HL-60 (cell line): ENCODE measurements at regions not wholly inside any gene's neighbourhood (a gene's known extent, or its start where the extent isn't known, plus 50 kb on each side); places are given as distances from the start of the nearest gene placed in this dataset.

ENCODE experiments used
- DNase-seq, 2 experiments: peaks; one replicate each; pipeline ENCODE4 v3.0.0-alpha.2; 2010 to 2020; ENCODE audit warnings: low read depth in 1 of 2, low spot score in 1 of 2
- H3K27ac ChIP-seq: fragments of 250-450 bp; sonication (Bioruptor Pico); replicated peaks from 2 replicates; pipeline ENCODE4 v1.5.1; 2020; ENCODE audit warnings: mild to moderate bottlenecking, moderate library complexity
- H3K27me3 ChIP-seq: fragments of 250-450 bp; sonication (Bioruptor Pico); 2 replicates; pipeline ENCODE4 v1.5.1; 2021; ENCODE audit warnings: mild to moderate bottlenecking, moderate library complexity; ENCODE audit not compliant: insufficient read depth, poor library complexity, severe bottlenecking
- H3K4me3 ChIP-seq: replicated peaks from 2 replicates; pipeline ENCODE4 v1.5.1; 2011; ENCODE audit warnings: mild to moderate bottlenecking, control low read depth, low read length; ENCODE audit not compliant: insufficient read depth
- GABPA ChIP-seq: IDR thresholded peaks from 2 replicates; pipeline ENCODE4 v1.6.1; 2012; ENCODE audit warnings: low read depth
- POLR2AphosphoS5 ChIP-seq: IDR thresholded peaks from 2 replicates; pipeline ENCODE4 v1.6.1; 2012; ENCODE audit warnings: low read depth
- SPI1 ChIP-seq: IDR thresholded peaks from 2 replicates; pipeline ENCODE4 v1.6.1; 2012; ENCODE audit warnings: low read depth, mild to moderate bottlenecking, borderline replicate concordance
- TF ChIP-seq, protein P1 (sequence below): IDR thresholded peaks from one replicate; pipeline ENCODE4 v1.5.1; 2011; ENCODE audit warnings: low read length, control low read depth, inconsistent platforms; ENCODE audit not compliant: insufficient read depth
- TF ChIP-seq, protein P2 (sequence below): IDR thresholded peaks from 2 replicates; pipeline ENCODE4 v1.6.1; 2012; ENCODE audit warnings: low read depth; ENCODE audit not compliant: insufficient replicate concordance

DNA sequence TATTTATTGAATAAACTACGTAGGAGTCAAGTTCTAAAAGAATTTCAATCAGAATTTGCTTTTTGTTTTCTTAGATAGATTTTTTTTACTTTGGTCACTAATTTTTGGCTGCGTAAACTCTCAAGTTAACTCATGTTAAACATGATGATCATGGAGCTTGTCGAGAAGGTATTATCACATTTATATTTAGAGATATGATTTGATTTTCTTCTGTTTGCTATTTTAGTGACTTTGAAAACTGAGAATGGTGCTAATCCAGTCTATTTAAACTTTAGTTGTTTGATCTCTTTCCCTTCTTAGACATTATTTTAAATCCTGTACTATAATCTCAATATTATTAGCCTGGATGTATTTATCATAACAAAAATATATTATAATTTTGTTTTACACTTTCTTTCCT is 179.4 kb upstream of the SEMA3C start:
- H3K27ac ChIP-seq = no peak overlapping the region
- no peaks in the 10 kb centered on the region for H3K27me3 ChIP-seq
- no peak overlapping the region for H3K4me3 ChIP-seq
- TF ChIP-seq, protein P1, sequence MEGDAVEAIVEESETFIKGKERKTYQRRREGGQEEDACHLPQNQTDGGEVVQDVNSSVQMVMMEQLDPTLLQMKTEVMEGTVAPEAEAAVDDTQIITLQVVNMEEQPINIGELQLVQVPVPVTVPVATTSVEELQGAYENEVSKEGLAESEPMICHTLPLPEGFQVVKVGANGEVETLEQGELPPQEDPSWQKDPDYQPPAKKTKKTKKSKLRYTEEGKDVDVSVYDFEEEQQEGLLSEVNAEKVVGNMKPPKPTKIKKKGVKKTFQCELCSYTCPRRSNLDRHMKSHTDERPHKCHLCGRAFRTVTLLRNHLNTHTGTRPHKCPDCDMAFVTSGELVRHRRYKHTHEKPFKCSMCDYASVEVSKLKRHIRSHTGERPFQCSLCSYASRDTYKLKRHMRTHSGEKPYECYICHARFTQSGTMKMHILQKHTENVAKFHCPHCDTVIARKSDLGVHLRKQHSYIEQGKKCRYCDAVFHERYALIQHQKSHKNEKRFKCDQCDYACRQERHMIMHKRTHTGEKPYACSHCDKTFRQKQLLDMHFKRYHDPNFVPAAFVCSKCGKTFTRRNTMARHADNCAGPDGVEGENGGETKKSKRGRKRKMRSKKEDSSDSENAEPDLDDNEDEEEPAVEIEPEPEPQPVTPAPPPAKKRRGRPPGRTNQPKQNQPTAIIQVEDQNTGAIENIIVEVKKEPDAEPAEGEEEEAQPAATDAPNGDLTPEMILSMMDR = no peak
- TF ChIP-seq GABPA = no peak
- TF ChIP-seq, protein P2, sequence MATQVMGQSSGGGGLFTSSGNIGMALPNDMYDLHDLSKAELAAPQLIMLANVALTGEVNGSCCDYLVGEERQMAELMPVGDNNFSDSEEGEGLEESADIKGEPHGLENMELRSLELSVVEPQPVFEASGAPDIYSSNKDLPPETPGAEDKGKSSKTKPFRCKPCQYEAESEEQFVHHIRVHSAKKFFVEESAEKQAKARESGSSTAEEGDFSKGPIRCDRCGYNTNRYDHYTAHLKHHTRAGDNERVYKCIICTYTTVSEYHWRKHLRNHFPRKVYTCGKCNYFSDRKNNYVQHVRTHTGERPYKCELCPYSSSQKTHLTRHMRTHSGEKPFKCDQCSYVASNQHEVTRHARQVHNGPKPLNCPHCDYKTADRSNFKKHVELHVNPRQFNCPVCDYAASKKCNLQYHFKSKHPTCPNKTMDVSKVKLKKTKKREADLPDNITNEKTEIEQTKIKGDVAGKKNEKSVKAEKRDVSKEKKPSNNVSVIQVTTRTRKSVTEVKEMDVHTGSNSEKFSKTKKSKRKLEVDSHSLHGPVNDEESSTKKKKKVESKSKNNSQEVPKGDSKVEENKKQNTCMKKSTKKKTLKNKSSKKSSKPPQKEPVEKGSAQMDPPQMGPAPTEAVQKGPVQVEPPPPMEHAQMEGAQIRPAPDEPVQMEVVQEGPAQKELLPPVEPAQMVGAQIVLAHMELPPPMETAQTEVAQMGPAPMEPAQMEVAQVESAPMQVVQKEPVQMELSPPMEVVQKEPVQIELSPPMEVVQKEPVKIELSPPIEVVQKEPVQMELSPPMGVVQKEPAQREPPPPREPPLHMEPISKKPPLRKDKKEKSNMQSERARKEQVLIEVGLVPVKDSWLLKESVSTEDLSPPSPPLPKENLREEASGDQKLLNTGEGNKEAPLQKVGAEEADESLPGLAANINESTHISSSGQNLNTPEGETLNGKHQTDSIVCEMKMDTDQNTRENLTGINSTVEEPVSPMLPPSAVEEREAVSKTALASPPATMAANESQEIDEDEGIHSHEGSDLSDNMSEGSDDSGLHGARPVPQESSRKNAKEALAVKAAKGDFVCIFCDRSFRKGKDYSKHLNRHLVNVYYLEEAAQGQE = no peak
- TF ChIP-seq SPI1 = no peak
- no peak for TF ChIP-seq POLR2AphosphoS5
- no peak for DNase-seq

DNA sequence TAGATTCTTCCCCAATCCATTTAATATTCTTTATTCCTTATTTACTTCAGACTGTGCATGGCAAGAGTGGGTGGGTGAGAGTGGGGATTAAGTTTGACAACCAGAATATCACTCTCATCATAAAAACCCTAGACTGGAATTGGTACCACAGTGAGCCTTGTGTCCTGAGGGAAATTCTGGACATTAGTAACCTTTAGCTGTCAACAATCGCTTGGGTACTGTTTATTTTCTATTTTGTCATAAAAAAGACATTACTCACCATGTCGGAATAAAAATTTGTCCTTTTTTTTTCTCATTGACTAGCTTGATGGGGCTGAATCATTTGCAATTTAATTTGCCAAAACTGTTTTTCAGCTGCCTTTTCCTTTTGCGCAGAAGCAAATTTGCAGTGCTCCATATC is 176.1 kb upstream of the SEMA3C start:
- Histone ChIP-seq H3K27ac (no peak overlapping the region), H3K27me3 (no peaks in the 10 kb centered on the region), H3K4me3 (no peak overlapping the region)
- DNase-seq = no peak
- TF ChIP-seq, protein P1 = no peak
- TF ChIP-seq POLR2AphosphoS5 (no peak), GABPA (no peak), SPI1 (no peak)
- TF ChIP-seq, protein P2 = no peak

- H3K27ac ChIP-seq = no peak overlapping the region
Measured at GRCh38 chr7:81081616-81082015, 162.8 kb upstream of the SEMA3C start.

More at GRCh38 chr7:81081616-81082015, 162.8 kb upstream of the SEMA3C start:
- TF ChIP-seq, protein P1 = no peak
- TF ChIP-seq SPI1 = no peak
- TF ChIP-seq GABPA = no peak
- TF ChIP-seq, protein P2 = no peak
- no peak for TF ChIP-seq POLR2AphosphoS5
- Histone ChIP-seq H3K27me3 (no peaks in the 10 kb centered on the region), H3K4me3 (no peak overlapping the region)
- no peak for DNase-seq
